B cell (primary cell): ENCODE measurements at regions not wholly inside any gene's neighbourhood (a gene's known extent, or its start where the extent isn't known, plus 50 kb on each side); places are given as distances from the start of the nearest gene placed in this dataset.

Experiments
- EZH2 ChIP-seq: IDR thresholded peaks from 2 replicates; pipeline ENCODE4 v1.6.1; 2012; ENCODE audit warnings: borderline replicate concordance, low read depth, mild to moderate bottlenecking, moderate library complexity, low read length; ENCODE audit not compliant: insufficient read depth, poor library complexity, severe bottlenecking
- TF ChIP-seq, protein P1 (sequence below): fragments of 200-600 bp; IDR thresholded peaks from one replicate; pipeline ENCODE4 v1.8.0; 2022; ENCODE audit warnings: antibody characterized with exemption, mild to moderate bottlenecking

- TF ChIP-seq, protein P1, sequence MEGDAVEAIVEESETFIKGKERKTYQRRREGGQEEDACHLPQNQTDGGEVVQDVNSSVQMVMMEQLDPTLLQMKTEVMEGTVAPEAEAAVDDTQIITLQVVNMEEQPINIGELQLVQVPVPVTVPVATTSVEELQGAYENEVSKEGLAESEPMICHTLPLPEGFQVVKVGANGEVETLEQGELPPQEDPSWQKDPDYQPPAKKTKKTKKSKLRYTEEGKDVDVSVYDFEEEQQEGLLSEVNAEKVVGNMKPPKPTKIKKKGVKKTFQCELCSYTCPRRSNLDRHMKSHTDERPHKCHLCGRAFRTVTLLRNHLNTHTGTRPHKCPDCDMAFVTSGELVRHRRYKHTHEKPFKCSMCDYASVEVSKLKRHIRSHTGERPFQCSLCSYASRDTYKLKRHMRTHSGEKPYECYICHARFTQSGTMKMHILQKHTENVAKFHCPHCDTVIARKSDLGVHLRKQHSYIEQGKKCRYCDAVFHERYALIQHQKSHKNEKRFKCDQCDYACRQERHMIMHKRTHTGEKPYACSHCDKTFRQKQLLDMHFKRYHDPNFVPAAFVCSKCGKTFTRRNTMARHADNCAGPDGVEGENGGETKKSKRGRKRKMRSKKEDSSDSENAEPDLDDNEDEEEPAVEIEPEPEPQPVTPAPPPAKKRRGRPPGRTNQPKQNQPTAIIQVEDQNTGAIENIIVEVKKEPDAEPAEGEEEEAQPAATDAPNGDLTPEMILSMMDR = no peak
- no peak for TF ChIP-seq EZH2
Measured at GRCh38 chr9:116020801-116021200, 132.8 kb upstream of the PAPPA start.
